NCI-H748 (cell line): ENCODE measurements at regions not wholly inside any gene's neighbourhood (a gene's known extent, or its start where the extent isn't known, plus 50 kb on each side); places are given as distances from the start of the nearest gene placed in this dataset.

Experiments
- DNase-seq: peaks from one replicate; lab custom pipeline; 2025; ENCODE audit not compliant: unreplicated experiment; lab: John Stamatoyannopoulos, UW

- no peak for DNase-seq
Observed at GRCh38 chr10:6660460-6660859, 80.4 kb upstream of the PRKCQ start.

GRCh38 chr10:6659451-6659850 lies 79.4 kb upstream of the PRKCQ start:
- no peak for DNase-seq

- DNase-seq: no peak
Observed at GRCh38 chr10:6657669-6658068, 77.6 kb upstream of the PRKCQ start.

- DNase-seq: no peak
Observed at GRCh38 chr10:6657196-6657595, 77.1 kb upstream of the PRKCQ start.

- no peak for DNase-seq
Observed at GRCh38 chr10:6654571-6654970, 74.5 kb upstream of the PRKCQ start.

GRCh38 chr10:6650586-6650985 lies 70.5 kb upstream of the PRKCQ start:
- no peak for DNase-seq

GRCh38 chr10:6649903-6650302 lies 69.8 kb upstream of the PRKCQ start:
- no peak for DNase-seq

GRCh38 chr10:6648894-6649720 lies 69.0 kb upstream of the PRKCQ start:
- DNase-seq: no peak

GRCh38 chr10:6647811-6648526 lies 67.9 kb upstream of the PRKCQ start:
- DNase-seq: peak; percentile 9

- no peak for DNase-seq
Observed at GRCh38 chr10:6643962-6644361, 63.9 kb upstream of the PRKCQ start.

- no peak for DNase-seq
Observed at GRCh38 chr10:6642876-6643275, 62.8 kb upstream of the PRKCQ start.

- no peak for DNase-seq
Observed at GRCh38 chr10:6640433-6641040, 60.5 kb upstream of the PRKCQ start.

- no peak for DNase-seq
Observed at GRCh38 chr10:6637053-6637452, 57.0 kb upstream of the PRKCQ start.

GRCh38 chr10:6635784-6636183 lies 55.7 kb upstream of the PRKCQ start:
- DNase-seq: no peak
